HG03558 (cell line): ENCODE measurements at regions not wholly inside any gene's neighbourhood (a gene's known extent, or its start where the extent isn't known, plus 50 kb on each side); places are given as distances from the start of the nearest gene placed in this dataset.

Experiments used
- ATAC-seq: cut with Tn5 transposase; IDR thresholded peaks from one replicate; pipeline ENCODE4 v1.9.1; 2021; ENCODE audit warnings: moderate number of reproducible peaks; ENCODE audit not compliant: unreplicated experiment; ENCODE audit errors: extremely low read depth

- no peak for ATAC-seq
Observed at GRCh38 chr13:103195762-103196161, 129.5 kb upstream of the SLC10A2 start.

- no peak for ATAC-seq
Observed at GRCh38 chr13:103194871-103195270, 128.7 kb upstream of the SLC10A2 start.

GRCh38 chr13:103192511-103193135, 126.4 kb upstream of the SLC10A2 start:
- ATAC-seq: no peak

- ATAC-seq: no peak
Observed at GRCh38 chr13:103190841-103191240, 124.6 kb upstream of the SLC10A2 start.

- no peak for ATAC-seq
Observed at GRCh38 chr13:103188713-103189326, 122.6 kb upstream of the SLC10A2 start.

GRCh38 chr13:103187721-103188156, 121.5 kb upstream of the SLC10A2 start:
- no peak for ATAC-seq

- ATAC-seq: no peak
Observed at GRCh38 chr13:103184413-103184812, 118.2 kb upstream of the SLC10A2 start.

GRCh38 chr13:103178986-103179943, 113.0 kb upstream of the SLC10A2 start:
- ATAC-seq: no peak

GRCh38 chr13:103174966-103175365, 108.7 kb upstream of the SLC10A2 start:
- ATAC-seq: no peak

GRCh38 chr13:103168901-103169508, 102.8 kb upstream of the SLC10A2 start:
- ATAC-seq: no peak

GRCh38 chr13:103164251-103164650, 98.0 kb upstream of the SLC10A2 start:
- no peak for ATAC-seq

GRCh38 chr13:103161476-103161875, 95.3 kb upstream of the SLC10A2 start:
- no peak for ATAC-seq

GRCh38 chr13:103157434-103158145, 91.4 kb upstream of the SLC10A2 start:
- ATAC-seq: no peak

- no peak for ATAC-seq
Observed at GRCh38 chr13:103157016-103157415, 90.8 kb upstream of the SLC10A2 start.

GRCh38 chr13:103156346-103156998, 90.3 kb upstream of the SLC10A2 start:
- no peak for ATAC-seq

GRCh38 chr13:103153466-103153865, 87.2 kb upstream of the SLC10A2 start:
- no peak for ATAC-seq

GRCh38 chr13:103147961-103148360, 81.7 kb upstream of the SLC10A2 start:
- ATAC-seq: no peak

GRCh38 chr13:103145442-103145841, 79.2 kb upstream of the SLC10A2 start:
- no peak for ATAC-seq

GRCh38 chr13:103143432-103143831, 77.2 kb upstream of the SLC10A2 start:
- no peak for ATAC-seq
